Activated CD4-positive, alpha-beta T cell treated with anti-CD3 and anti-CD28 coated beads, Interleukin-2, Interleukin-4, amounts not matched to agents 100 ng/mL and 50 ng/mL, durations not matched to agents 16 hours and 8 hours (primary cell): ENCODE measurements at regions not wholly inside any gene's neighbourhood (a gene's known extent, or its start where the extent isn't known, plus 50 kb on each side); places are given as distances from the start of the nearest gene placed in this dataset.
"Not testable (repeated sequence)": the region's sequence is repeated elsewhere in the genome, so short reads cannot be mapped to it uniquely, and the experiment has no call there.

Source experiments
- DNase-seq: peaks from one replicate; pipeline ENCODE4 v3.0.0-alpha.2; 2020; ENCODE audit warnings: low spot score

- DNase-seq, result no peak
Observed at GRCh38 chr10:120048391-120048790, 155.9 kb downstream of the SEC23IP start.

GRCh38 chr10:120051671-120052070 is 159.1 kb downstream of the SEC23IP start:
- DNase-seq, result no peak

- no peak for DNase-seq
Observed at GRCh38 chr10:120052964-120053702, 160.6 kb downstream of the SEC23IP start.

- not testable (repeated sequence) for DNase-seq
Observed at GRCh38 chr10:120059790-120060189, 167.3 kb downstream of the SEC23IP start.

GRCh38 chr10:120067427-120067826 is 174.9 kb downstream of the SEC23IP start:
- DNase-seq, result no peak

GRCh38 chr10:120069700-120070099 is 177.2 kb downstream of the SEC23IP start:
- DNase-seq, result no peak

- no peak for DNase-seq
Observed at GRCh38 chr10:120075349-120075748, 182.8 kb downstream of the SEC23IP start.

GRCh38 chr10:120076996-120077706 is 184.6 kb downstream of the SEC23IP start:
- no peak for DNase-seq

GRCh38 chr10:120077707-120078492 is 185.4 kb downstream of the SEC23IP start:
- DNase-seq, result peak; percentile 49

- DNase-seq, result no peak
Observed at GRCh38 chr10:120085096-120085796, 192.7 kb downstream of the SEC23IP start.

GRCh38 chr10:120086066-120086465 is 193.5 kb downstream of the SEC23IP start:
- no peak for DNase-seq

- no peak for DNase-seq
Observed at GRCh38 chr10:120087109-120087508, 194.6 kb downstream of the SEC23IP start.

GRCh38 chr10:120095875-120096274 is 203.3 kb downstream of the SEC23IP start:
- DNase-seq, result no peak

GRCh38 chr10:120097766-120098165 is 205.2 kb downstream of the SEC23IP start:
- DNase-seq, result no peak

- DNase-seq, result no peak
Observed at GRCh38 chr10:120098232-120098930, 205.9 kb downstream of the SEC23IP start.

- no peak for DNase-seq
Observed at GRCh38 chr10:120103738-120104560, 211.4 kb downstream of the SEC23IP start.

- DNase-seq, result no peak
Observed at GRCh38 chr10:120105001-120105400, 212.5 kb downstream of the SEC23IP start.

GRCh38 chr10:120105492-120105891 is 213.0 kb downstream of the SEC23IP start:
- DNase-seq, result no peak

- DNase-seq, result no peak
Observed at GRCh38 chr10:120108916-120109315, 216.4 kb downstream of the SEC23IP start.

- DNase-seq, result not testable (repeated sequence)
Observed at GRCh38 chr10:120109725-120110124, 217.2 kb downstream of the SEC23IP start.

- DNase-seq, result no peak
Observed at GRCh38 chr10:120110196-120110595, 217.7 kb downstream of the SEC23IP start.
